ENCODE measurements at regions not wholly inside any gene's neighbourhood (a gene's known extent, or its start where the extent isn't known, plus 50 kb on each side); places are given as distances from the start of the nearest gene placed in this dataset.

DNA sequence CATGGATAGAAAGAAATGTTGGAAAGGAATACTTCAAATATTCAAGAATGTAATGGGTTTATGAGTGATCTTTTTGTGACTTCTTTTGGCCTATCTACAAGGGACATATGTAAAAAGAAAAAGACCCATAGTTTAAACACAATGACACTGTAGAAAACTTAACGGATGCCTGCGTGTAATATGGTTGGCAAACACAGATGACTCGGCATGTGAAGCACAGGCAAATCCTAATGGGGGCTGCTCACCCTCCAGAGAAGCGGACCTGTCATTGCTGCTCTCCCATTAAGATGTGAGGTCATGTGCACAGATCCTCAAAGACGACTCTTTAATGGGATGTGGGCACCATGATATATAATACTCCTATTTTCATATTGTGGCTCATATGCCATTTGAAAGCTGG lies 366.6 kb upstream of the TMEM132C start:
- TF ChIP-seq, protein P1, sequence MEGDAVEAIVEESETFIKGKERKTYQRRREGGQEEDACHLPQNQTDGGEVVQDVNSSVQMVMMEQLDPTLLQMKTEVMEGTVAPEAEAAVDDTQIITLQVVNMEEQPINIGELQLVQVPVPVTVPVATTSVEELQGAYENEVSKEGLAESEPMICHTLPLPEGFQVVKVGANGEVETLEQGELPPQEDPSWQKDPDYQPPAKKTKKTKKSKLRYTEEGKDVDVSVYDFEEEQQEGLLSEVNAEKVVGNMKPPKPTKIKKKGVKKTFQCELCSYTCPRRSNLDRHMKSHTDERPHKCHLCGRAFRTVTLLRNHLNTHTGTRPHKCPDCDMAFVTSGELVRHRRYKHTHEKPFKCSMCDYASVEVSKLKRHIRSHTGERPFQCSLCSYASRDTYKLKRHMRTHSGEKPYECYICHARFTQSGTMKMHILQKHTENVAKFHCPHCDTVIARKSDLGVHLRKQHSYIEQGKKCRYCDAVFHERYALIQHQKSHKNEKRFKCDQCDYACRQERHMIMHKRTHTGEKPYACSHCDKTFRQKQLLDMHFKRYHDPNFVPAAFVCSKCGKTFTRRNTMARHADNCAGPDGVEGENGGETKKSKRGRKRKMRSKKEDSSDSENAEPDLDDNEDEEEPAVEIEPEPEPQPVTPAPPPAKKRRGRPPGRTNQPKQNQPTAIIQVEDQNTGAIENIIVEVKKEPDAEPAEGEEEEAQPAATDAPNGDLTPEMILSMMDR (conservative IDR thresholded peaks at IDR 0.05; ENCODE audit: low read depth, low read length), result no peak
- no peak for TF ChIP-seq EZH2 (IDR thresholded peaks at IDR 0.05; ENCODE audit: low read length, unreplicated experiment)
- no peak for TF ChIP-seq EZH2phosphoT487 (IDR thresholded peaks at IDR 0.05; ENCODE audit: borderline replicate concordance, low read length)

Data from PC-3 (cell line).